ENCODE measurements at regions not wholly inside any gene's neighbourhood (a gene's known extent, or its start where the extent isn't known, plus 50 kb on each side); places are given as distances from the start of the nearest gene placed in this dataset.

GRCh38 chr7:18426564-18427226 lies 68.9 kb upstream of the HDAC9 start:
- Histone ChIP-seq H3K36me3 (ENCODE audit: control insufficient read depth in 4 of 4, insufficient read depth in 4 of 4, low read length in 4 of 4) (no peaks in the 10 kb centered on the region), H3K4me1 (ENCODE audit: control insufficient read depth in 5 of 5, insufficient read depth in 5 of 5, low read length in 5 of 5) (peaks cover 0 to 11% (median 0%) of the 10 kb centered on the region in 5 donors), H3K4me3 (no peak overlapping the region), H3K27ac (ENCODE audit: low read depth in 1 of 2, low read length in 1 of 2) (no peak overlapping the region), H3K27me3 (ENCODE audit: control insufficient read depth in 3 of 3, insufficient read depth in 3 of 3, low read length in 2 of 3) (no peaks in the 10 kb centered on the region), H3K9me3 (ENCODE audit: control insufficient read depth in 4 of 4, insufficient read depth in 3 of 4, low read length in 3 of 4) (no peaks in the 10 kb centered on the region), H3K9ac (ENCODE audit: insufficient read depth in 1 of 2, low read length in 2 of 2) (no peak overlapping the region)
- no peak for ATAC-seq (ENCODE audit: insufficient read depth, low FRiP score)
- TF ChIP-seq CTCF (IDR thresholded peaks at IDR 0.05; ENCODE audit: control extremely low read depth, extremely low read depth) = no peak
- no peak for DNase-seq
- 61 to 78% methylated on average over 1 of the region's 1 CpG for WGBS, 2 donors

- Histone ChIP-seq H3K27me3 (ENCODE audit: control insufficient read depth in 3 of 3, insufficient read depth in 3 of 3, low read length in 2 of 3) (no peaks in the 10 kb centered on the region), H3K4me3 (no peak overlapping the region), H3K36me3 (ENCODE audit: control insufficient read depth in 4 of 4, insufficient read depth in 4 of 4, low read length in 4 of 4) (no peaks in the 10 kb centered on the region), H3K9ac (ENCODE audit: insufficient read depth in 1 of 2, low read length in 2 of 2) (no peak overlapping the region), H3K9me3 (ENCODE audit: control insufficient read depth in 4 of 4, insufficient read depth in 3 of 4, low read length in 3 of 4) (no peaks in the 10 kb centered on the region), H3K27ac (ENCODE audit: low read depth in 1 of 2, low read length in 1 of 2) (no peak overlapping the region), H3K4me1 (ENCODE audit: control insufficient read depth in 5 of 5, insufficient read depth in 5 of 5, low read length in 5 of 5) (peaks cover 0 to 3% (median 0%) of the 10 kb centered on the region in 5 donors)
- DNase-seq (no peak), ATAC-seq (ENCODE audit: insufficient read depth, low FRiP score) (no peak)
- 89 to 95% methylated on average over 3 of the region's 3 CpGs for WGBS, 2 donors
- TF ChIP-seq CTCF (IDR thresholded peaks at IDR 0.05; ENCODE audit: control extremely low read depth, extremely low read depth) = no peak
Observed at GRCh38 chr7:18429547-18429946, 66.0 kb upstream of the HDAC9 start.

GRCh38 chr7:18430810-18431209 lies 64.7 kb upstream of the HDAC9 start:
- 98% methylated on average over 2 of the region's 2 CpGs for WGBS, 2 donors
- Histone ChIP-seq H3K27ac (ENCODE audit: low read depth in 1 of 2, low read length in 1 of 2) (no peak overlapping the region), H3K4me1 (ENCODE audit: control insufficient read depth in 5 of 5, insufficient read depth in 5 of 5, low read length in 5 of 5) (peaks cover 0 to 3% (median 0%) of the 10 kb centered on the region in 5 donors), H3K9ac (ENCODE audit: insufficient read depth in 1 of 2, low read length in 2 of 2) (no peak overlapping the region), H3K27me3 (ENCODE audit: control insufficient read depth in 3 of 3, insufficient read depth in 3 of 3, low read length in 2 of 3) (no peaks in the 10 kb centered on the region), H3K9me3 (ENCODE audit: control insufficient read depth in 4 of 4, insufficient read depth in 3 of 4, low read length in 3 of 4) (no peaks in the 10 kb centered on the region), H3K4me3 (no peak overlapping the region), H3K36me3 (ENCODE audit: control insufficient read depth in 4 of 4, insufficient read depth in 4 of 4, low read length in 4 of 4) (no peaks in the 10 kb centered on the region)
- ATAC-seq (ENCODE audit: insufficient read depth, low FRiP score) (no peak), DNase-seq (no peak)
- no peak for TF ChIP-seq CTCF (IDR thresholded peaks at IDR 0.05; ENCODE audit: control extremely low read depth, extremely low read depth)

- H3K27me3 ChIP-seq (ENCODE audit: control insufficient read depth in 3 of 3, insufficient read depth in 3 of 3, low read length in 2 of 3) = no peaks in the 10 kb centered on the region
- H3K9ac ChIP-seq (ENCODE audit: insufficient read depth in 1 of 2, low read length in 2 of 2) = no peak overlapping the region
- no peak for ATAC-seq (ENCODE audit: insufficient read depth, low FRiP score)
- H3K4me1 ChIP-seq (ENCODE audit: control insufficient read depth in 5 of 5, insufficient read depth in 5 of 5, low read length in 5 of 5) = no peaks in the 10 kb centered on the region
- H3K36me3 ChIP-seq (ENCODE audit: control insufficient read depth in 4 of 4, insufficient read depth in 4 of 4, low read length in 4 of 4) = no peaks in the 10 kb centered on the region
- H3K27ac ChIP-seq (ENCODE audit: low read depth in 1 of 2, low read length in 1 of 2) = no peak overlapping the region
- H3K4me3 ChIP-seq = no peak overlapping the region
- DNase-seq = no peak
- no peak for TF ChIP-seq CTCF (IDR thresholded peaks at IDR 0.05; ENCODE audit: control extremely low read depth, extremely low read depth)
- 87 to 95% methylated on average over 6 of the region's 6 CpGs for WGBS, 2 donors
- H3K9me3 ChIP-seq (ENCODE audit: control insufficient read depth in 4 of 4, insufficient read depth in 3 of 4, low read length in 3 of 4) = no peaks in the 10 kb centered on the region
Observed at GRCh38 chr7:18434171-18434570, 61.4 kb upstream of the HDAC9 start.

Measured in lung (tissue), 11 donors.